HK-2 (cell line): ENCODE measurements at regions not wholly inside any gene's neighbourhood (a gene's known extent, or its start where the extent isn't known, plus 50 kb on each side); places are given as distances from the start of the nearest gene placed in this dataset.
"Not testable (repeated sequence)": the region's sequence is repeated elsewhere in the genome, so short reads cannot be mapped to it uniquely, and the experiment has no call there.

Source experiments
- DNase-seq: peaks from one replicate; pipeline ENCODE4 v3.0.0-alpha.2; 2018; ENCODE audit not compliant: unreplicated experiment

DNA sequence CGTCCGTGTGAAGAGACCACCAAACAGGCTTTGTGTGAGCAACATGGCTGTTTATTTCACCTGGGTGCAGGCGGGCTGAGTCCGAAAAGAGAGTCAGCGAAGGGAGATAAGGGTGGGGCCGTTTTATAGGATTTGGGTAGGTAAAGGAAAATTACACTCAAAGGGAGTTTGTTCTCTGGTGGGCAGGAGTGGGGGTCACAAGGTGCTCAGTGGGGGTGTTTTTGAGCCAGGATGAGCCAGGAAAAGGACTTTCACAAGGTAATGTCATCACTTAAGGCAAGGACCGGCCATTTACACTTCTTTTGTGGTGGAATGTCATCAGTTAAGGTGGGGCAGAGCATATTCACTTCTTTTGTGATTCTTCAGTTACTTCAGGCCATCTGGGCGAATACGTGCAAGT lies 488.7 kb upstream of the ZP4 start:
- DNase-seq: not testable (repeated sequence)

DNA sequence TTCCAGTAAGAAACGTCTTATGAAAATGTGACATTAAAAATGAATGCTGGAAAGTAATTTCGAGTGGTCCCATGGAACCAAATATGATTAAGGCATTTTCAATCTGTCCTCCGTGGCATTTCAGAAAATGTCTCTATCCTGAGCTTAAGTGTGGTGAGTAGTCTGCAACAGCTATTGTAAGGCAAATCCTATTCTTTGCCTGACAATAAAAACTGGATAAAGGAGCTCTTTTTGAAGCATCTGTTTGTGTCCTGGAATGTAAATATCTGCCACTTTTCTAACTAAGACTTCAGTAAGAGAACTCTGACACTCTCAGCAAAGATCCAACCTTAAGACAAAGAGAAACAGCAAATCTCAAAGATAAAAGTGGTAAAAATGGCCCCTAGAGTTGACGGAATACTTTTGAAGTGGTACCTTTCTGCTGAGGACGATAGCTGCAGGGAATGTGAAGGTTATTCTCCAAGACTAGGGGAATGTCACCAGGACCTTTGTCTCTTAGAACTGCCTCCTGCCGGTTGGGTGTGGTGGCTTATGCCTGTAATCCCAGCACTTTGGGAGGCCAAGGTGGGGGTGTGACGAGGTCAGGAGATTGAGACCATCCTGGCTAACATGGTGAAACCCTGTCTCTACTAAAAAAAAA lies 486.7 kb upstream of the ZP4 start:
- DNase-seq: no peak

GRCh38 chr1:238370599-238370998 lies 479.9 kb upstream of the ZP4 start:
- DNase-seq: no peak

DNA sequence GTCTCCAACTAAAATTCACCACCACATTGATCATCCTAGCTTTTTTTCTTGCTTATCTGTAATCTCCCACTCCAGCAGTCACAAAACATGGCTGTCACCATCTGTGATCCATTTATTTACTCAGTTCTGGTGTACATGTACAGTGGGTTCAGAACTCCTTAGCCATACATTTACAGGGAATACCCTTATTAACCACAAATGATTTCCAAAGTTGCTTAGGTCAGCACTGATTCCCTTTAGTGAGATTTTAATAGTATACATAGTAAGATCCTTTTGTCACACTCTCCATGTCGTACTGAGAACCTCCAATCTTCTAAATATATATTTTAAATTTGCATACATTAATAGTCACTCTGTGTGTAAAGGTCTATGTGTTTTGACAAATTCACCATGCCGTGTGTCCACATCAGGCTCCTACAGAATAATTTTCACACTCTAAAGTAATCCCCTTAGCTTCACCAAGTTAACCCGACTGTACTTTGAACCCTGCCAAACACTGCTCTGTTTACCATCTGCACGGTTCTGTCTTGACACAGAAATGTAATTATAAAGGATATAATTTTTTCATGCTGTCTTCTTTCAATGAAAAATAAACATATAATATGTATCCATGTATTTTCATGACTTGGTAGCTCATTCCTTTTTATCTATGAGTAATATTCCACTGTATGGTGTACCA lies 473.6 kb upstream of the ZP4 start:
- DNase-seq: no peak

GRCh38 chr1:238360474-238360873 lies 469.8 kb upstream of the ZP4 start:
- DNase-seq: no peak

DNA sequence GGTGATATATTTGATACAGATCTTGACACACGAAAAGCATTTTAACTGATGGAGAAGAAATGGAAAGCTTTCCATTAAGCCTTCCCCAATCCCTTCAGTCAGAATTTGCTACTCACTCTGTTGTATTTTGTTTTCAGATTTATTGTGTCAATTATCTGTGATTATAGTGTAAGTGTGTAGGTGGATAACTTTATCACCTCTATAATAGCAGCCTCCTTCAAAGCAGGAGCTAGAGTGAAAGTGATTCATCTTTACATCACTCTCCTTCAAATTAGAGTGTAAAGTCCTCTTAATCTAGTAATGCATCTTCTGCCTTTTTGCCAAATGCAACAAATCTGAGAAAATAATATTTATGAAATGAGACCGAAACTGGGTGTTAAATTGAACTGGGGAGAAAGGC lies 459.7 kb upstream of the ZP4 start:
- no peak for DNase-seq

DNA sequence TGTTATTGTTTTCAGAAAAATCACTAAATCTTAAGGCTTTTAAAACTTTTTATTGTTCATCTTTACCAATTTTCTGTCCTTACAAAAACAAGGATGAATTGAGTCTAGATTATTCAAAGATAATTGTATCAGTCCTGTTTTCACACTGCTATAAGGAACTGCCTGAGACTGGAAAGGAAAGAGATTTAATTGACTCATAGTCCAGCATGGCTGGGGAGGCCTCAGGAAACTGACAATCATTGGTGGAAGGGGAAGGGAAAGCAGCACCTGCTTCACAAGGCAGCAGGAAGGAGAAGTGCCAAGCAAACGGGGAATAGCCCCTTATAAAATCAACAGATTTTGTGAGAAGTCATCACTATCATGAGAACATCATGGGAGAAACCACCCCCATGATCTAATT lies 455.6 kb upstream of the ZP4 start:
- no peak for DNase-seq

- DNase-seq: no peak
These were observed 455.1 kb upstream of the ZP4 start for GRCh38 chr1:238345837-238346236.

DNA sequence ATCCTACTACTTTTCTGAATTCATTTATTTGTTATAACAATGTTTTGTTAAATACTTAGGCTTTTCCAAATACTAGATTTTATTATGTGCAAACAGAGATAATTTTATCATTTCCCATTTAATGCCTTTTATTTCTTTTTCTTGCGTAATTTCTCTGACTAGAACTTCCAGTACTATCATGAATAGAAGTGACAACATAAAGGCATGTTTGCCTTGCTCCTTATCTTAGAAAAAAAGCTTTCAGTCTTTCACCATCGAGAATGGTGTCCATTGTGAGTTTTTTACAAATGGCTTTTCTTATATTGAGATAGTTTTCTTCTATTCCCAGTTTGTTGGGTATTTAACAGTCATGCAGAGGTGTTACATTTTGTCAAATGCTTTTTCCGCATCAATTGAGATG lies 453.1 kb upstream of the ZP4 start:
- no peak for DNase-seq

- DNase-seq: no peak
These were observed 450.7 kb upstream of the ZP4 start for GRCh38 chr1:238341395-238341794.

DNA sequence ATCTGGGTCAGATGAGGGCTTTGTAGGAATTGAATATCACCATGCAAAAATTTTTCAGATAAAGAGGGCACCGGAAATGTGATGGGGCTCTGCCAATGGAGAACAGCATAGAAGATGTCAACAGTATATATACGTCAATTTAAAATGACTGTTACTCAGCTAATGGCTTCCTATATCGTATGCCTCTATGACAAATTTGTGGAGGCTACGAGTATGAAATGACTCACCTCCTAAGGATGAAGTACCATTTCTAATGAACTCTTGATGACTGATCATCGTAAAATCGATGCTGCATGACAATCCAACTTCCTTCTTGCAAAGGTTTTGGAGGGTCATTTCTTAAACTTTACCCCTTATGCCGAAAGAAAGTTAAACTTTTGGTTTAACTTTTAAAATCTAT lies 450.3 kb upstream of the ZP4 start:
- no peak for DNase-seq

GRCh38 chr1:238336531-238336930 lies 445.8 kb upstream of the ZP4 start:
- DNase-seq: no peak

- no peak for DNase-seq
These were observed 443.4 kb upstream of the ZP4 start for GRCh38 chr1:238334170-238334569.

GRCh38 chr1:238331557-238331956 lies 440.8 kb upstream of the ZP4 start:
- no peak for DNase-seq

GRCh38 chr1:238329671-238330070 lies 438.9 kb upstream of the ZP4 start:
- DNase-seq: peak; percentile 18

- DNase-seq: not testable (repeated sequence)
These were observed 436.3 kb upstream of the ZP4 start for GRCh38 chr1:238327033-238327432.

DNA sequence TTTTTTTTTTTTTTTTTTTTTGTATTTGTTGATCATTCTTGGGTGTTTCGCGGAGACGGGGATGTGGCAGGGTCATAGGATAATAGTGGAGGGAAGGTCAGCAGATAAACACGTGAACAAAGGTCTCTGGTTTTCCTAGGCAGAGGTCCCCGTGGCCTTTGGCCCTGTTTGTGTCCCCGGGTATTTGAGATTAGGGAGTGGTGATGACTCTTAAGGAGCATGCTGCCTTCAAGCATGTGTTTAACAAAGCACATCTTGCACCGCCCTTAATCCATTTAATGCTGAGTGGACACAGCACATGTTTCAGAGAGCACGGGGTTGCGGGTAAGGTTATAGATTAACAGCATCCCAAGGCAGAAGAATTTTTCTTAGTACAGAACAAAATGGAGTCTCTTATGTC lies 435.8 kb upstream of the ZP4 start:
- DNase-seq: not testable (repeated sequence)

- no peak for DNase-seq
These were observed 433.6 kb upstream of the ZP4 start for GRCh38 chr1:238324211-238324864.

- no peak for DNase-seq
These were observed 432.8 kb upstream of the ZP4 start for GRCh38 chr1:238323490-238323889.

- no peak for DNase-seq
These were observed 429.2 kb upstream of the ZP4 start for GRCh38 chr1:238319957-238320356.

GRCh38 chr1:238318294-238319110 lies 427.8 kb upstream of the ZP4 start:
- no peak for DNase-seq

DNA sequence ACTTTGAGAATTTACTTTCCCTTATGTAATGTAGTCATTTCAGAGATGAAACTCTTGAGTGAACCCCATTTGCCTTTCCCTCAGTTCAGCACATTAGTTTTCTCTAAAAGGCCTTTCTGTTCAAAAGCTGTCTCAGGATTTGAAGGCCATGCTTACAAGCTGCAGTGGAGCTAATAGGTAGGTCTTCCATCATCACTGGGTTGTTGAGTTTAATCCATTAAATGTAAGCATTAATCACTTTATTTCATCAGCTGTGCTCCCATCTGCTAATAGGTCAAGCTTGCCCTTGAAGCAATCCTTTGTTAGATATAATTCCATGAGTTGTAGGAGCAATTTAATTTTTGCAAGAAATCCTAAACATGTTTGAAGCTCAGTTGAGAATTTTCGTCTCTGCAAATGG lies 422.2 kb upstream of the ZP4 start:
- DNase-seq: no peak
